IMR-90 (cell line): ENCODE measurements at regions not wholly inside any gene's neighbourhood (a gene's known extent, or its start where the extent isn't known, plus 50 kb on each side); places are given as distances from the start of the nearest gene placed in this dataset.

Experiments used
- ATAC-seq: fragments of 200-7000 bp; cut with Tn5 transposase; 2 replicates; pipeline ENCODE4 v1.9.1; 2020; ENCODE audit warnings: low read depth, mild to moderate bottlenecking, moderate library complexity
- BruUV-seq: library from RNA; stranded (reverse); fragments of 400-500 nt; replicated peaks from 2 replicates; lab custom pipeline; 2021; lab: Mats Ljungman, UMichigan
- CTCF ChIA-PET: fragments of 300-600 bp; formaldehyde crosslinking; extraction: SDS; loops from one replicate; lab custom pipeline; 2021; ENCODE audit warnings: antibody characterized with exemption; lab: Yijun Ruan, JAX
- POLR2A ChIA-PET: fragments of 300-600 bp; sonication (Branson Sonifier 250); formaldehyde crosslinking; loops from one replicate; lab custom pipeline; 2022; ENCODE audit warnings: antibody characterized with exemption; ENCODE audit not compliant: unreplicated experiment; lab: Charles Lee
- DNase-seq: peaks from one replicate; pipeline ENCODE4 v3.0.0; 2013
- H2AFZ ChIP-seq: replicated peaks from 2 replicates; pipeline ENCODE3; 2013; ENCODE audit warnings: low read length, mild to moderate bottlenecking; ENCODE audit not compliant: poor library complexity
- H2AK5ac ChIP-seq: 2 replicates; pipeline ENCODE4 v1.6.1; 2013; ENCODE audit warnings: low read depth, low read length, inconsistent platforms
- H2AK9ac ChIP-seq: replicated peaks from 2 replicates; pipeline ENCODE3; 2013; ENCODE audit warnings: mild to moderate bottlenecking, low read depth, low read length, moderate library complexity; ENCODE audit not compliant: poor library complexity
- H2BK120ac ChIP-seq: 2 replicates; pipeline ENCODE4 v1.6.1; 2013; ENCODE audit warnings: low read depth, low read length, inconsistent platforms
- H2BK15ac ChIP-seq: 3 replicates; pipeline ENCODE4 v1.6.1; 2013; ENCODE audit warnings: low read depth, low read length, inconsistent platforms
- H2BK20ac ChIP-seq: 2 replicates; pipeline ENCODE4 v1.6.1; 2013; ENCODE audit warnings: low read depth, mild to moderate bottlenecking, inconsistent platforms, low read length, moderate library complexity
- H2BK5ac ChIP-seq: 2 replicates; pipeline ENCODE4 v1.6.1; 2013; ENCODE audit warnings: mild to moderate bottlenecking, low read depth, low read length, inconsistent platforms; ENCODE audit not compliant: poor library complexity, severe bottlenecking
- H3K14ac ChIP-seq: replicated peaks from 2 replicates; pipeline ENCODE4 v1.6.1; 2013; ENCODE audit warnings: low read depth, low read length, inconsistent platforms
- H3K18ac ChIP-seq: 2 replicates; pipeline ENCODE4 v1.6.1; 2013; ENCODE audit warnings: low read depth, low read length, control low read depth
- H3K23ac ChIP-seq: 2 replicates; pipeline ENCODE4 v1.6.1; 2013; ENCODE audit warnings: low read depth, low read length, inconsistent platforms
- H3K27ac ChIP-seq: 2 replicates; pipeline ENCODE4 v1.5.1; 2013; ENCODE audit warnings: mild to moderate bottlenecking, control low read depth, low read length; ENCODE audit not compliant: insufficient read depth
- H3K27me3 ChIP-seq: 2 replicates; pipeline ENCODE4 v1.6.1; 2013; ENCODE audit warnings: low read length; ENCODE audit not compliant: control insufficient read depth, insufficient read depth
- H3K36me3 ChIP-seq: 2 replicates; pipeline ENCODE4 v1.6.1; 2013; ENCODE audit warnings: low read length, mixed read lengths; ENCODE audit not compliant: control insufficient read depth, insufficient read depth
- H3K4ac ChIP-seq: 2 replicates; pipeline ENCODE4 v1.6.1; 2013; ENCODE audit warnings: low read depth, low read length, inconsistent platforms
- H3K4me1 ChIP-seq: 2 replicates; pipeline ENCODE4 v1.6.1; 2013; ENCODE audit warnings: low read length, mixed read lengths; ENCODE audit not compliant: control insufficient read depth, insufficient read depth
- H3K4me2 ChIP-seq: 2 replicates; pipeline ENCODE4 v1.6.1; 2013; ENCODE audit warnings: low read depth, mild to moderate bottlenecking, control low read depth, low read length, moderate library complexity
- H3K4me3 ChIP-seq: 2 replicates; pipeline ENCODE4 v1.5.1; 2013; ENCODE audit warnings: low read depth, mild to moderate bottlenecking, control low read depth, low read length, moderate library complexity; ENCODE audit not compliant: insufficient read depth
- H3K56ac ChIP-seq: 2 replicates; pipeline ENCODE4 v1.6.1; 2013; ENCODE audit warnings: low read length, inconsistent platforms; ENCODE audit not compliant: insufficient read depth; ENCODE audit errors: extremely low read depth
- H3K79me1 ChIP-seq, 2 experiments: 2 replicates each; pipeline ENCODE4 v1.6.1; 2013; ENCODE audit warnings: low read length in 2 of 2, inconsistent platforms in 1 of 2, low read depth in 1 of 2
- H3K9ac ChIP-seq: 2 replicates; pipeline ENCODE4 v1.6.1; 2013; ENCODE audit warnings: low read depth, low read length, control low read depth
- H3K9me1 ChIP-seq: 2 replicates; pipeline ENCODE4 v1.6.1; 2013; ENCODE audit warnings: low read length, inconsistent platforms; ENCODE audit not compliant: insufficient read depth
- H3K9me3 ChIP-seq: 2 replicates; pipeline ENCODE4 v1.6.1; 2013; ENCODE audit warnings: low read length; ENCODE audit not compliant: control insufficient read depth, insufficient read depth
- H4K20me1 ChIP-seq: 2 replicates; pipeline ENCODE4 v1.6.1; 2013; ENCODE audit warnings: low read length, inconsistent platforms; ENCODE audit not compliant: insufficient read depth
- H4K5ac ChIP-seq: 2 replicates; pipeline ENCODE4 v1.6.1; 2013; ENCODE audit warnings: mild to moderate bottlenecking, low read depth, low read length, control low read depth
- H4K8ac ChIP-seq, 2 experiments: 2 replicates each; pipeline ENCODE4 v1.6.1; 2013; ENCODE audit warnings: low read depth in 2 of 2, low read length in 2 of 2, control low read depth in 1 of 2, inconsistent platforms in 1 of 2
- H4K91ac ChIP-seq: 2 replicates; pipeline ENCODE4 v1.6.1; 2013; ENCODE audit warnings: low read depth, low read length, inconsistent platforms; ENCODE audit not compliant: insufficient read depth
- MAZ ChIP-seq: IDR thresholded peaks from 2 replicates; pipeline ENCODE4 v1.6.1; 2012; ENCODE audit warnings: low read depth, mild to moderate bottlenecking, low read length, improper control_type of control experiment, moderate library complexity, borderline replicate concordance
- MXI1 ChIP-seq: IDR thresholded peaks from 2 replicates; pipeline ENCODE4 v1.6.1; 2012; ENCODE audit warnings: low read depth, mild to moderate bottlenecking, low read length, moderate library complexity, borderline replicate concordance
- RAD21 ChIP-seq: IDR thresholded peaks from 2 replicates; pipeline ENCODE4 v1.6.1; 2012; ENCODE audit warnings: low read length, improper control_type of control experiment
- SMC3 ChIP-seq: fragments of 150-350 bp; IDR thresholded peaks from 2 replicates; pipeline ENCODE4 v1.6.1; 2016; ENCODE audit warnings: low read depth, mild to moderate bottlenecking, antibody characterized with exemption, low read length, moderate library complexity
- WGBS, 2 experiments: methylation state at CpG; one replicate each; pipeline versions ENCODE4 v1.1.5 to v1.1.7; 2013; ENCODE audit warnings: missing lambda C conversion rate in 2 of 2; ENCODE audit not compliant: insufficient read length in 1 of 2; ENCODE audit errors: extremely low coverage in 2 of 2; 5-methylcytosine and 5-hydroxymethylcytosine counted together
- dilution Hi-C: fragments of 300-500 bp; cut with HindIII; formaldehyde crosslinking; loops from one replicate; pipeline ENCODE4 v1.14.3; 2018; ENCODE audit warnings: low sequenced_read_pairs; ENCODE audit not compliant: unreplicated experiment
- in situ Hi-C: fragments of 300-500 bp; cut with MboI; formaldehyde crosslinking; loops from 3 replicates; pipeline ENCODE4 v1.14.3; 2019; ENCODE audit warnings: low sequenced_read_pairs, inconsistent platforms, mixed read lengths
- intact Hi-C: fragments of 100-400 bp; cut with micrococcal nuclease; formaldehyde crosslinking; loops from 2 replicates; pipeline ENCODE4 v1.10.0; 2022
- TF ChIP-seq, protein P1 (sequence below): conservative IDR thresholded peaks from 2 replicates; pipeline ENCODE4 v1.5.1; 2012; ENCODE audit warnings: mild to moderate bottlenecking, low read depth, low read length, improper control_type of control experiment

- Histone ChIP-seq H2AFZ (no peak overlapping the region), H3K27me3 (peaks cover 15% of the 10 kb centered on the region), H3K4me3 (no peak overlapping the region), H3K9me1 (no peaks in the 10 kb centered on the region), H4K91ac (no peak overlapping the region), H3K56ac (no peak overlapping the region), H4K8ac (no peak overlapping the region), H3K27ac (no peak overlapping the region), H3K9ac (no peak overlapping the region), H2AK5ac (no peak overlapping the region), H3K36me3 (no peaks in the 10 kb centered on the region), H3K14ac (no peak overlapping the region), H4K5ac (no peak overlapping the region), H2BK15ac (no peak overlapping the region), H3K4ac (no peak overlapping the region), H3K18ac (no peak overlapping the region), H3K9me3 (no peaks in the 10 kb centered on the region), H4K20me1 (no peaks in the 10 kb centered on the region), H2BK120ac (no peak overlapping the region), H3K79me1 (no peaks in the 10 kb centered on the region), H3K4me1 (no peaks in the 10 kb centered on the region), H2AK9ac (no peak overlapping the region), H2BK5ac (no peak overlapping the region), H2BK20ac (no peak overlapping the region), H3K4me2 (no peak overlapping the region), H3K23ac (no peak overlapping the region)
- CTCF ChIA-PET, result interaction anchor here (0.6 to 1.1 kb wide), 9 partner anchors 9 to 1261 kb away, joined by 3 to 4 read pairs (median 3); partner anchors contain the start of gene ID2
- dilution Hi-C loops, result no loop called here
- TF ChIP-seq MXI1, result no peak
- TF ChIP-seq RAD21, result peak; percentile 77
- TF ChIP-seq, protein P1, sequence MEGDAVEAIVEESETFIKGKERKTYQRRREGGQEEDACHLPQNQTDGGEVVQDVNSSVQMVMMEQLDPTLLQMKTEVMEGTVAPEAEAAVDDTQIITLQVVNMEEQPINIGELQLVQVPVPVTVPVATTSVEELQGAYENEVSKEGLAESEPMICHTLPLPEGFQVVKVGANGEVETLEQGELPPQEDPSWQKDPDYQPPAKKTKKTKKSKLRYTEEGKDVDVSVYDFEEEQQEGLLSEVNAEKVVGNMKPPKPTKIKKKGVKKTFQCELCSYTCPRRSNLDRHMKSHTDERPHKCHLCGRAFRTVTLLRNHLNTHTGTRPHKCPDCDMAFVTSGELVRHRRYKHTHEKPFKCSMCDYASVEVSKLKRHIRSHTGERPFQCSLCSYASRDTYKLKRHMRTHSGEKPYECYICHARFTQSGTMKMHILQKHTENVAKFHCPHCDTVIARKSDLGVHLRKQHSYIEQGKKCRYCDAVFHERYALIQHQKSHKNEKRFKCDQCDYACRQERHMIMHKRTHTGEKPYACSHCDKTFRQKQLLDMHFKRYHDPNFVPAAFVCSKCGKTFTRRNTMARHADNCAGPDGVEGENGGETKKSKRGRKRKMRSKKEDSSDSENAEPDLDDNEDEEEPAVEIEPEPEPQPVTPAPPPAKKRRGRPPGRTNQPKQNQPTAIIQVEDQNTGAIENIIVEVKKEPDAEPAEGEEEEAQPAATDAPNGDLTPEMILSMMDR, result peak; percentile 63
- no peak for TF ChIP-seq MAZ
- TF ChIP-seq SMC3, result peak; percentile 77
- in situ Hi-C loops, result loop anchor here (5.0 to 10.0 kb wide), 2 partner anchors 1260 to 1327 kb away; no protein-coding TSS in a partner anchor
- WGBS, 2 experiments, result 80% methylated on average over 1 of the region's 8 CpGs; no CpG with 5 or more reads in 1 of the 2 experiments
- POLR2A ChIA-PET, result no interaction called here
- DNase-seq (peak; percentile 51), ATAC-seq (peak; percentile 75)
- intact Hi-C loops, result loop anchor here (1.0 to 10.0 kb wide), 3 partner anchors 677 to 1334 kb away; no protein-coding TSS in a partner anchor
- BruUV-seq, result no TSS peak
These were observed 510.3 kb downstream of the RNF144A start for GRCh38 chr2:7427293-7428060.
